Upper lobe of right lung (tissue), 1 donor: ENCODE measurements at regions not wholly inside any gene's neighbourhood (a gene's known extent, or its start where the extent isn't known, plus 50 kb on each side); places are given as distances from the start of the nearest gene placed in this dataset. TPM values are rescaled to one million over a fixed set of nuclear protein-coding genes. Genes with fewer than 3 reads are reported as not detected.
"Not testable (repeated sequence)": the region's sequence is repeated elsewhere in the genome, so short reads cannot be mapped to it uniquely, and the experiment has no call there.

Experiments
- ATAC-seq: fragments of 200-7000 bp; cut with Tn5 transposase; one replicate; pipeline ENCODE4 v1.9.1; 2020; ENCODE audit warnings: mild to moderate bottlenecking, moderate library complexity
- DNase-seq: peaks from one replicate; pipeline ENCODE4 v3.0.0-alpha.2; 2020
- H3K27ac ChIP-seq: fragments of 200-600 bp; one replicate; pipeline ENCODE4 v1.8.0; 2022
- H3K27me3 ChIP-seq: fragments of 200-600 bp; one replicate; pipeline ENCODE4 v1.8.0; 2022; ENCODE audit warnings: mild to moderate bottlenecking
- H3K36me3 ChIP-seq: fragments of 200-600 bp; one replicate; pipeline ENCODE4 v1.8.0; 2022
- H3K4me1 ChIP-seq: fragments of 200-600 bp; one replicate; pipeline ENCODE4 v1.8.0; 2022
- H3K4me3 ChIP-seq: fragments of 200-600 bp; one replicate; pipeline ENCODE4 v1.8.0; 2022; ENCODE audit warnings: mild to moderate bottlenecking
- H3K9me3 ChIP-seq: fragments of 200-600 bp; one replicate; pipeline ENCODE4 v1.8.0; 2022
- intact Hi-C: fragments of 100-400 bp; cut with DNase I; formaldehyde crosslinking; loops from one replicate; pipeline ENCODE4 v1.11.0; 2022
- microRNA-seq: library from miRNA; unstranded; fragments of <30 nt; microRNA quantifications from one replicate; pipeline ENCODE4 v1.2.0, GENCODE V29; 2020; ENCODE audit warnings: borderline microRNAs expressed
- donor health status: DM: no; HTN: yes; CAD: no; lungs with severe emphysema.

- H3K9me3 ChIP-seq, H3K4me3 ChIP-seq, intact Hi-C loops, H3K27ac ChIP-seq, H3K36me3 ChIP-seq, H3K4me1 ChIP-seq, ATAC-seq, H3K27me3 ChIP-seq: not testable (repeated sequence)
- peak; percentile 1 for DNase-seq
These were observed 2266.3 kb upstream of the TPTE start for GRCh38 chr21:8255094-8255493.

- H3K27me3 ChIP-seq, H3K4me1 ChIP-seq, H3K4me3 ChIP-seq, ATAC-seq, H3K27ac ChIP-seq, H3K9me3 ChIP-seq, intact Hi-C loops, H3K36me3 ChIP-seq: not testable (repeated sequence)
- DNase-seq: peak; percentile 39
These were observed 2264.1 kb upstream of the TPTE start for GRCh38 chr21:8257083-8257799.

- H3K27ac ChIP-seq, ATAC-seq, H3K36me3 ChIP-seq, H3K4me3 ChIP-seq, H3K9me3 ChIP-seq, H3K27me3 ChIP-seq, DNase-seq, intact Hi-C loops, H3K4me1 ChIP-seq: not testable (repeated sequence)
These were observed 2261.2 kb upstream of the TPTE start for GRCh38 chr21:8260065-8260627.

Small RNA genes lying in the stretch of these regions (microRNA-seq; reads per million reads assigned to microRNA genes)
- gene MIR3648-1: not detected
- gene MIR3687-1: not detected
- not detected for gene MIR6724-1
- gene MIR6724-2: not detected
